ENCODE measurements at regions not wholly inside any gene's neighbourhood (a gene's known extent, or its start where the extent isn't known, plus 50 kb on each side); places are given as distances from the start of the nearest gene placed in this dataset.
"Not testable (repeated sequence)": the region's sequence is repeated elsewhere in the genome, so short reads cannot be mapped to it uniquely, and the experiment has no call there.

- ChIA-PET CTCF (ENCODE audit: unreplicated experiment) (no interaction called here), POLR2A (interaction anchor here (1.1 kb wide), 1 partner anchor 13 kb away, joined by 3 read pairs; no protein-coding TSS in a partner anchor)
- TF ChIP-seq, protein P1, sequence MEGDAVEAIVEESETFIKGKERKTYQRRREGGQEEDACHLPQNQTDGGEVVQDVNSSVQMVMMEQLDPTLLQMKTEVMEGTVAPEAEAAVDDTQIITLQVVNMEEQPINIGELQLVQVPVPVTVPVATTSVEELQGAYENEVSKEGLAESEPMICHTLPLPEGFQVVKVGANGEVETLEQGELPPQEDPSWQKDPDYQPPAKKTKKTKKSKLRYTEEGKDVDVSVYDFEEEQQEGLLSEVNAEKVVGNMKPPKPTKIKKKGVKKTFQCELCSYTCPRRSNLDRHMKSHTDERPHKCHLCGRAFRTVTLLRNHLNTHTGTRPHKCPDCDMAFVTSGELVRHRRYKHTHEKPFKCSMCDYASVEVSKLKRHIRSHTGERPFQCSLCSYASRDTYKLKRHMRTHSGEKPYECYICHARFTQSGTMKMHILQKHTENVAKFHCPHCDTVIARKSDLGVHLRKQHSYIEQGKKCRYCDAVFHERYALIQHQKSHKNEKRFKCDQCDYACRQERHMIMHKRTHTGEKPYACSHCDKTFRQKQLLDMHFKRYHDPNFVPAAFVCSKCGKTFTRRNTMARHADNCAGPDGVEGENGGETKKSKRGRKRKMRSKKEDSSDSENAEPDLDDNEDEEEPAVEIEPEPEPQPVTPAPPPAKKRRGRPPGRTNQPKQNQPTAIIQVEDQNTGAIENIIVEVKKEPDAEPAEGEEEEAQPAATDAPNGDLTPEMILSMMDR (conservative IDR thresholded peaks at IDR 0.05; ENCODE audit: low read length) = no peak
- TF ChIP-seq EZH2phosphoT487 (IDR thresholded peaks at IDR 0.05; ENCODE audit: borderline replicate concordance, low read depth, low read length) = no peak
- H3K27ac ChIP-seq (ENCODE audit: low read depth, low read length, poor library complexity, severe bottlenecking) = no peak overlapping the region
- no peaks in the 10 kb centered on the region for H3K9me2 ChIP-seq (ENCODE audit: insufficient read depth, low read length)
- H3K36me3 ChIP-seq (ENCODE audit: insufficient read depth, low read length) = no peaks in the 10 kb centered on the region
- H3K4me3 ChIP-seq (ENCODE audit: low read depth, low read length, poor library complexity, severe bottlenecking) = no peak overlapping the region
- no TSS peak for BruUV-seq (replicated peaks)
- no peaks in the 10 kb centered on the region for H4K20me1 ChIP-seq (ENCODE audit: insufficient read depth, low read length)
- DNase-seq (ENCODE audit: low spot score) = no peak
- no peaks in the 10 kb centered on the region for H3K9me3 ChIP-seq (ENCODE audit: low read length)
- H3K79me2 ChIP-seq (ENCODE audit: insufficient read depth, low read depth, low read length) = no peaks in the 10 kb centered on the region
- H3K4me2 ChIP-seq (ENCODE audit: low read length) = no peak overlapping the region
- no peaks in the 10 kb centered on the region for H3K4me1 ChIP-seq (ENCODE audit: insufficient read depth, low read length, poor library complexity, severe bottlenecking)
- intact Hi-C loops (cut with micrococcal nuclease; ENCODE audit: unreplicated experiment) = no loop called here
- no peak overlapping the region for H2AFZ ChIP-seq (ENCODE audit: low read length)
Observed at GRCh38 chr15:47041301-47041700, 676.0 kb upstream of the SEMA6D start.

- H3K36me3 ChIP-seq (ENCODE audit: insufficient read depth, low read length); H3K4me1 ChIP-seq (ENCODE audit: insufficient read depth, low read length, poor library complexity, severe bottlenecking); DNase-seq (ENCODE audit: low spot score); CTCF ChIA-PET (ENCODE audit: unreplicated experiment); H3K9me3 ChIP-seq (ENCODE audit: low read length); H3K9me2 ChIP-seq (ENCODE audit: insufficient read depth, low read length); H3K4me2 ChIP-seq (ENCODE audit: low read length); H4K20me1 ChIP-seq (ENCODE audit: insufficient read depth, low read length); H3K79me2 ChIP-seq (ENCODE audit: insufficient read depth, low read depth, low read length); intact Hi-C loops (cut with micrococcal nuclease; ENCODE audit: unreplicated experiment); H3K4me3 ChIP-seq (ENCODE audit: low read depth, low read length, poor library complexity, severe bottlenecking); H3K27ac ChIP-seq (ENCODE audit: low read depth, low read length, poor library complexity, severe bottlenecking); BruUV-seq (replicated peaks); POLR2A ChIA-PET; H2AFZ ChIP-seq (ENCODE audit: low read length): not testable (repeated sequence)
Observed at GRCh38 chr15:47047981-47048380, 669.3 kb upstream of the SEMA6D start.

DNA sequence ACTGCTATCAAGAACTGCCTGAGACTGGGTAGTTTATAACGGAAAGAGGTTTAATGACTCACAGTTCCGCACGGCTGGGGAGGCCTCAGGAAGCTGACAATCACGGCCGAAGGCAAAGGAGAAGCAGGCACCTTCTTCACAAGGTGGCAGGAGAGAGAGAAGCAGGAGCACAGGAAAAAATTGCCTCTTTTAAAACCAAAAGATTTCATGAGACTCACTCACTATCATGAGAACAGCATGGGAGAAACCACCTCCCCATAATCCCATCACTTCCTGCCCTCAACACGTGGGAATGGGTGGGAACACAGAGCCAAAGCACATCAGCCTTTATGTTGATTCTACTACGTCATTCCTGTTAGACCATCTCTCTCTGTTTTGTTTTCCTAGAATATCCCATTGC lies 650.9 kb upstream of the SEMA6D start:
- Histone ChIP-seq H3K9me3 (ENCODE audit: low read length) (no peaks in the 10 kb centered on the region), H3K27ac (ENCODE audit: low read depth, low read length, poor library complexity, severe bottlenecking) (no peak overlapping the region), H3K79me2 (ENCODE audit: insufficient read depth, low read depth, low read length) (no peaks in the 10 kb centered on the region), H2AFZ (ENCODE audit: low read length) (no peak overlapping the region), H3K4me1 (ENCODE audit: insufficient read depth, low read length, poor library complexity, severe bottlenecking) (no peaks in the 10 kb centered on the region), H4K20me1 (ENCODE audit: insufficient read depth, low read length) (no peaks in the 10 kb centered on the region), H3K4me3 (ENCODE audit: low read depth, low read length, poor library complexity, severe bottlenecking) (no peak overlapping the region), H3K9me2 (ENCODE audit: insufficient read depth, low read length) (no peaks in the 10 kb centered on the region), H3K4me2 (ENCODE audit: low read length) (no peak overlapping the region), H3K36me3 (ENCODE audit: insufficient read depth, low read length) (no peaks in the 10 kb centered on the region)
- ChIA-PET CTCF (ENCODE audit: unreplicated experiment) (no interaction called here), POLR2A (no interaction called here)
- TF ChIP-seq, protein P1 (conservative IDR thresholded peaks at IDR 0.05; ENCODE audit: low read length) = no peak
- no peak for TF ChIP-seq EZH2phosphoT487 (IDR thresholded peaks at IDR 0.05; ENCODE audit: borderline replicate concordance, low read depth, low read length)
- intact Hi-C loops (cut with micrococcal nuclease; ENCODE audit: unreplicated experiment) = no loop called here
- DNase-seq (ENCODE audit: low spot score) = no peak
- no TSS peak for BruUV-seq (replicated peaks)

DNA sequence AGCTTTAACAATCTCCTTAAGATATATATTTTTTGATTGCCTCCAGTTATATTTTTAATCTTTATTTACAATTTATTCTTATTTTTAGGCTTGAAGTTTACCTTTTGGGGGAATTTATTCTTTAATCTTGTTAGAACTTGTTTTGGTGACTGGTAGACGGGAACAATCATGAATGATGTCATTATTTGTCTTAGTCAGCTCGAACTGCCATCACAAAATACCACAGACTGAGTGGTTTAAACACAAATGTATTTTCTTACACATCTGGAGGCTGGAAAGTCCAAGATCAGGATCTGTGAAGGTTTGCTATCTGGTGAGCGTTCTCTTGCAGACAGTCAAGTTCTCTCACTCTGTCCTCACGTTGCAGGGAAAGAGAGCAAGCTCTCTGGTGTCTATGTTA lies 639.5 kb upstream of the SEMA6D start:
- H3K4me3 ChIP-seq (ENCODE audit: low read depth, low read length, poor library complexity, severe bottlenecking); intact Hi-C loops (cut with micrococcal nuclease; ENCODE audit: unreplicated experiment); H4K20me1 ChIP-seq (ENCODE audit: insufficient read depth, low read length); H3K9me2 ChIP-seq (ENCODE audit: insufficient read depth, low read length); H3K9me3 ChIP-seq (ENCODE audit: low read length); BruUV-seq (replicated peaks); H3K79me2 ChIP-seq (ENCODE audit: insufficient read depth, low read depth, low read length); DNase-seq (ENCODE audit: low spot score); POLR2A ChIA-PET; CTCF ChIA-PET (ENCODE audit: unreplicated experiment); H3K4me1 ChIP-seq (ENCODE audit: insufficient read depth, low read length, poor library complexity, severe bottlenecking); H3K27ac ChIP-seq (ENCODE audit: low read depth, low read length, poor library complexity, severe bottlenecking); H2AFZ ChIP-seq (ENCODE audit: low read length); H3K4me2 ChIP-seq (ENCODE audit: low read length); H3K36me3 ChIP-seq (ENCODE audit: insufficient read depth, low read length): not testable (repeated sequence)

All from OCI-LY7 (cell line).